GM19452 (cell line): ENCODE measurements at regions not wholly inside any gene's neighbourhood (a gene's known extent, or its start where the extent isn't known, plus 50 kb on each side); places are given as distances from the start of the nearest gene placed in this dataset.

ENCODE experiments used
- ATAC-seq: cut with Tn5 transposase; IDR thresholded peaks from one replicate; pipeline ENCODE4 v1.9.1; 2021; ENCODE audit not compliant: unreplicated experiment

DNA sequence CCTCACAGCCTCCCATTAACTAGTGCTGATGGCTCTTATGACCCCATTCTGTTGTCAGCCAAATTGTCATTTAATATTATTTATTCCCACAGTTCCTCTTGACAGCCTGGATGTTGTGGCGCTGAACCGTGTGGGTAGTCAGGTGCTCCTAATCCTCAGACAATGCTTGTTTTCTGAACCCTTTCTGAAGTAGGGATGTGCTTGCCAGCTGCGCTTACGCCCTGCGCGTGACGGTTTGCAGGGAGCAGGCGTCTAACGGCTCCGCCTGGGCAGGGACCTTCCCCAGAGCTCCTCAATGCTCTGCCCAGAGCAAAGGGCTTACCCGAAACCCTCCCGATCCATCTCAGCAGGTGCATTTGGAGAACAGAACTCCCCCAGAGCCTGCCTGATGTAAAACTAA, 358.2 kb upstream of the MYT1L start:
- no peak for ATAC-seq

DNA sequence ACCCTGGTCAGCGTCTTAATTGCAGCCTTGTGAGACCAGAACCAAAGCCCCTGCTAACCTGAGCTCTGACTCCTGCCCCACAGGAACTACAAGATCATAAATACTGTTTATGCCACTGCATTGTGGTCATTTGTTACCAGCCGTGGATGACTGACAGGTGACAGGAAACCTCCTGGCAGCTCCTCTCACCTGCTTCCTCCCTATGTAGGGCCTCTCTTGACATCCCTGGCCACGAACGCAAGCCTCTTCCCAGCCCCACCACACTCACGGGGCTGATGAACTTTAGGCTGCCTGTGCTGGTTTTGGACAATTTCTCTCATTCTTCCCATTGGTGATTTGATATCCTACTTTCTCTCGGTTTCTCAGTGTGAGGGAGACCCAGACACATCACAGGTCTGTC, 357.2 kb upstream of the MYT1L start:
- no peak for ATAC-seq

DNA sequence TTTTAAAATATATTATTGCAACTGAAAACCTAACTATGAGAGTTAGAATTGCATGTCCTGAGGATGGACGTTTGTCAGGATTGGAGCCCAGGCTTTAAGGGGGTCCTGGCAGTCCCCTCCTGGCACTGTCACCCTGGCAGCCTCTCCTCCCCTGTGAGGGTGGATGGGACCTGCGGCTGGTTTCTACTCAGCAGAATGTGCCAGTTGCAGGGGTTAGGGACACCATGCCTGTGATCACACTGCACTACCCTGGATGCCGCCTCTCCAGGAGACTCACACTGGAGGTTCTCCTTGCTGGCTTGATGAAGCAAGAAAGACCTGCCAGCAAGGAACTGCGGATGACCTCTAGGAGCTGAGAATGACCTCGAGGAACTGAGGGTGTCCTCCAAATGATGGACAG, 356.7 kb upstream of the MYT1L start:
- ATAC-seq, result no peak

DNA sequence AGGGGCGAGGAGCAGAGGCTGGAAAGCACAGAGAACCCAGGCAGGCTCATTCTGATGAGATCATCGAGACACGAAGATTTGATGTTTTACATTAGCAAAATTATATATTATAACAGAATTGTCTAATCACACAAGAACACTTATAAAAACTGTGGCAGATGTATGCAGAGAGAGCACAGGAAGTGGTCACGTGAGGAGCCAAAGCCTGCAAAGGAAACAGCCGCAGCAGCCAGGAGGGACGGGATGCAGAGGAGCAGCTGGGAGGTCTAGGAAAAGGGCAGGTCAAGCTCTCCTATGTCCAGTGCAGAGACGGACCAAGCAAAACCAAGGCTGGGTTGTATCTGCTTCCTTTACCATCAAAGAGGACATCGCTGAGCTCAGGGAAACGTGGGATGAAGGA, 355.1 kb upstream of the MYT1L start:
- ATAC-seq, result no peak

DNA sequence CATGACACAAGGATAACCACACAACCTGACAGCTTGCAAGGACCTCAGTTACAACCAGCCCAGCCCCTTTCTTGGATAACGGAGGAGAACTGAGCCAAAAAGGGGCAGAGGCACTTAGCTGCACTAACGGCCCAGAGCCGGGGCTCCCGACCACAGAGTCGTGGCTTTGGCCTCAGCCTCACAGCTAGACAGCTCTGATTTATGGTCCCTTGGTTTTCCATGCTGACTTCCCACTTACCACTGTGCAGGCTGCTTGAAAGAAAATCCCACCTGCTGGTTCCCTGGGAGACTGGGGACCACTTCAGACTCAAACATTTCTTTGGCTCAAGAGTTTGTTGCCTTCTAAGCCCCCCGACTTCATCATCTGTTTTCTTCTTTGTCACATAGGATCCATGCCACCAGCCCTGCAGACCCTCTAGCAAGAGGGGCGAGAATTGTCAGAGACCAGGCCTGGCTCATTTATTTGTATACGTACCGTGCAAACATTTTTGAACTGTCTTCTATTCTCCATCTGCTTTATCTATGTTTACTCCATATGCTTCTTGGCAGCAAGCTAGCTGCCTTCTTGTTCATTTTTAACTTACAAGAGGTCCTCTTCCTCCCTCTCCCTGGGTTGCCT, 352.6 kb upstream of the MYT1L start:
- no peak for ATAC-seq

DNA sequence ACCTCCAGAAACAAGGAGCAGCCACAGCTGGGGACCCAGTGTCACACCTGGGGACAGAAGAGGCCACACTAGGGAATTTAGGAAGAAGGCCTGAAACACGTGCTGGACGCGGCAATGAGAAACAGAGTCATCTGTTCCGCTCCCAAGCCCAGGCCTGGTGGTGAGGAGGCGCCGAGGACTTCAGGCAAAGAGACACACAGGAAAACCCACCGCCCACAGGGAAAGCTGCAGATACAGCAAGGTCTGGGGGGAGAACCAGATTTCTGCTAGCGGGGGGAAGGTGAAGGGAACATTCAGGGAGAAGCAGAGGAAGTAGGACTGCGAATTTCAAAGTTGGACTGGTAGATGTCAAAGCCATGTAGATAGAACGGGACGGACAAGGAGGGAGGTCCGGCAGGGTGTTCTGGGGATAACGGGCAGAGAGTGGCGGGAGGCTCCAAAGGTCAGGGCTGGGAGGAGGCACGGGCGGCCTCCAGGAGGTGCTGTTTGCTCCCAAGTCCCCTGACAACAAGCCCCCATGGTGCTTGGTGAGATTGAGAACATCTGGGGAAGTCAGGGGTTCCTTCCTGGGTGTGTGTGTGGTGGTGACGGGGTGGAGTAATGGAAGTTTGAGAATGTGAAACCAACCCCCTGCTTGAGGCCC, 351.7 kb upstream of the MYT1L start:
- no peak for ATAC-seq

DNA sequence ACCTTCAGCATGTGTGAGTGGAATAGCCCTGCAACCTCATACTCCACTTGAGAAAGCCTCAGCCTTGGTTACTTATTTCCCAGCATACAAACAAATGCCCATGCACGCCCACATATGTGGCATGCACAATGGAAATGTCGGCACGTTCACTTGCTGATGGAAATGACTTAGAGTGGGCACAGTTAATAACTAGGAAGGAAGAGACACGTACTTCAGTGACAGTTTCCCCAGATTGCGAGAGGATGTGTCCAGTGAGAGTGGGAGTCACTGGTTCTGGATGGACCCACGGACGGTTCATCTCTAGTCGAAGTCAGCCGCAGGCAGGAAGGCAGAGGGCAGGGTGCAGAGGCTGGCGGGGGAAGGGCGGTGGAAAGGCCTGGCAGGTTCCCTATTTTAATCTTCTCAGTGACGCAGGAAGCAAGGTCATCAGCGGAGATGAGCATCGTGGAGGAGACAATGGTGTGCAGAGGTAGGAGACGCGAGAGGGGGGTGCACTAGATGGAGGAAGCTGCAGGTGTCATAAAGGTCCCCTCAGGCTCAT, 350.7 kb upstream of the MYT1L start:
- ATAC-seq, result no peak

DNA sequence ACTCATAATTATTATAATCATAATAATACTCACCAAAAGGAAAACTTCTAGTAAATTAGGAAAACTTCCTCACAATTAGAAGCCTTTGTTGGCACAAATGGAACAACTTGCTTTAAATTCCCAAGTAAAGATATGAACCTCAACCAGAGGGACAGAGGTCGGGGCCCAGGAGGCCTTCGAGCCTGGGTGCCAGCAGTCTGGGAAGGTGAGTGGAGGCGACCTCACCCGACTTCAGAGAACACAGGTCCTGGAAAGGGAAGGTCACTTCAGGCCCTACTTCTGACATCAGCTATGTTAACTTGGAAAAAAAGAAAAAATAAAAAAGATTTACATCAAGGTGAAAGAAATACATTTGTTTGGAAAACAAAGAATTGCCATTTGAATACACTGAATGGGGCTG, 350.0 kb upstream of the MYT1L start:
- no peak for ATAC-seq

DNA sequence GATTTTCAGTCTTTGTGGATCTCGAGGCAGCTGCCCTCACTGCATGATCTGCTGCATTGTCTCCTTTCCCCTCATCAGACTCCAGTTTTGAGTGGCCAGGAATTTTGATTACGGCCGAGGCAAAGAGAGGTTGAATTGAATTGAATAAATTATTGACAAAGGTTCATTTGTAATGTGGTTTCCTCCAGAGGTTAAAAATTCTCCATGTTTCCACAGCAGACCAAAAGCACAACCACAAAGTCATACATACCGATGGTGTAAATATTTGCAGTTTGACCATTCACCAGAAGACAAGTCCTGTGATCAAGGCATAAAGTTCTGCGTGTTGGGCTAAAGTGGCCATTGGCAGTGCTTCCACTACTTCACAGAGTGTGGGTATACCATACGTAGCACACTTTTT, 343.8 kb upstream of the MYT1L start:
- ATAC-seq, result no peak

DNA sequence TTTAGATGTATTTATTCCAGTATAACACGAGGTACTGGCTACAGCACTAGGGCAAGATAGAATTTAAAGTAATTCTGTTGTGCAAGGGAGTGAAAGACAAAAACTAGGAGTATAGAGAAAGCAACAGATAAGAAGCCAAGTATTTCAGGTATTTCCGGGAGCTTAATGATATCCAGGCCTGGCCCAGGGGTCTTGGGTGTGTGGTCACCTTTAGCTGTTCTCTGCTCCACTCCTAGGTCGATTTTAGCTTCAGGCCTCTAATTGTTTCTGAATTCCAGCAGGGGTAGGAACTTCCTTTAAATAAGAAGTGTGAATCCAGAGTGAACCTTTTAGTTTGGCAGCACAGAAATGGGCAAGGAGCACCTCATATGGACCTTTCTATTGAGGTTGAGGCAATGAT, 342.3 kb upstream of the MYT1L start:
- ATAC-seq, result no peak

DNA sequence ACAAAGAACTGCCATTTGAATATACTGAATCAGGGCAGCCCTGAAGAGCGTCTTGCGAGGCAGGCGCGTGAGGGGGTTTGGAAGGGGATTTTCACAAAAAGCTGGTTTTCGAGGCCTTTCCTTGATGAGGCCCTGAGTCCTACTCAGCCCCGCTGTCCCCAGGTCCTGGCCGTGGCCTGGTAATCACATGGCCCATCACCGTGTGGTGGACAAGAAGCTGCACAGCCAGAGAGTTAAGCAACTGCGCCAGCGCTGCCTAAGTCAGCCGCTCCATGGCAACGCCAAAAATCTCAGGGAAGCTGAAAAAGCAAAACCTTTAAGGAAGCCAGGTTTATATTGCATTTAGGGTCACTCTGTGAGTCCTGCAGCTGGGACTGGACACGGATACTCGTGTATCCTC, 341.2 kb upstream of the MYT1L start:
- ATAC-seq, result no peak

DNA sequence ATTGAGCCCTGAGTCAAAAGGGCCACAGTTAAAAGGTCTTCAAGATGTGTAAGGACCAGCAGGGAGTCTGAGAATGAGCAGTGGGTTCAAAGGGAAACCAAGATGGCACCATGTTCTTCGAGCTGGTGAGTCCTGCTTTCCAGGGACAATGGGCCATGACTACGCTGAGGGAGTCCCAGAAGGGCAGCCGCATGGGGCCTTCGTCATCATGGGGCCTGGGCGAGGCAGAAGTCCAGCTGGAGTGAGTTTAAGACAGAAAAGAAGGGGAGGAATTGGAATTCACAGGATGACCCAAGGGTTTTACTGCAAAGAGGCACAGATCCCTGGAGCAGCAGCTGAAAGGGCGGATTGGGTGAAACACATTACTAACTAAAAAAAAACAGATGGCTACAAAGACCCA, 340.8 kb upstream of the MYT1L start:
- no peak for ATAC-seq

DNA sequence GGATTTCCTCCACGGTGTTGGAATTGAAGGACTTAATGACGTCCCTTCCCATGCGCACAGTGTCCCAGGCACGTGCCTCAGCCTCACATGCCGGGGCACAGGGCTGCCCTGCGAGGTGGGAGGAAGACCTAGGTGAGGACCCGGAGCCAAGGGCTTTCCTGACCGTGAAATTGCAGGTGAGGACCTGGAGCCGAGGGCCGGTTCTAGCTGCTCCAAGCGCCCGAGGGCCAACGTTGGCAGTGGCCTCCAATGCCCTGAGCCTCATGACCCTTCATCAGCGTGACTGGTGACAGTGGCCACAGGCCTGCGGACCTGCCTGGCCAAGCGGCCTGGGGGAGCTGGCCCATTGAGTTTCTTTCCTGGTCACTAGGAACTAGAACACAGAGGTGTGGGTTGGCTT, 338.2 kb upstream of the MYT1L start:
- ATAC-seq, result no peak

DNA sequence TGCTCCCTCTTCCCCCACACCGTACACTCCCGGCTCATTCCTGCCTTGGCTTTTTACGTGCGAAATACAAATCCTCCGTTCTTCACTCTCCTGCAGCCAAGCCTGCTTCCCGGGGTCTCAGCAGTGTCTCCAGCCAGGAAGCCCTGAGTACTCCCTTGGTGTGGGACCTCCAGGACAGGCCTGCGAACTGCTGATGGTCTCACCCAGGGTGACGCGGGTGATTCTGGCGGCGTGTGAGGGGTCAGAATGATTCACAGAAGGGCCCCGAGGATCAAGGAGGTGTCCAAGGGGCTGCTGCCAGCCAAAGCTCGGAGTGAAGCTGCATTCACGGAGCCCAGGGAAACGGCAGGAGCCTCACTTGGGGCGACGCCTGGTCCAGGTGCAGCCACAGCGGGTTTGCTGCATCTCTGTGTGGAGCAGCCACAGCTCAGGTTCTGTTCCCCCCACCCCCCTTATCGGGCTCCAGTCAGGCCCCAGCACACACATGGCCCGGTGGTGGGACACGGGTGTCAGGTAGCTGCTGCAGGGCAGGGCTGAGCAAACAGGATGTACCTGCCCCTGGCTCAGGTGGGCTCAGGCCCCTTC, 337.7 kb upstream of the MYT1L start:
- no peak for ATAC-seq

DNA sequence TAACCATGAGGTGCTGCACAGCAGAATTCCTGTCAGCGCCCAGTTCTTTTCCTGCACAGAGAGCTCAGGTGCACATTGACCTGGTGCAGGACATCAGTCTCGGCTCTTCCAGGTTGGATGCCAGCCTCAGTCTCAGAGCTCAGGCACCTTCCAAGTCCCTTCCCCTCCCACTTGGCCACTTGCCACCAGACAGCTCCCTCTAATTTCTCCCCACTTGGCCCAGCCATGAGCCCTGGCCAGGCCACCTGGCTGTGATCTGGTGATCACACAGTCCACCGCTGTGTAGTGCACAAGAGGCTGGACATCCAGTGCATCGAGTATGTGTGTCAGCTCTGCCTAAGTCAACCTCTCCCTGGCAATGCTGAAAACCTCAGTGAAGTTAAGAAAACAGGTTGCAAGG, 336.6 kb upstream of the MYT1L start:
- ATAC-seq, result no peak

DNA sequence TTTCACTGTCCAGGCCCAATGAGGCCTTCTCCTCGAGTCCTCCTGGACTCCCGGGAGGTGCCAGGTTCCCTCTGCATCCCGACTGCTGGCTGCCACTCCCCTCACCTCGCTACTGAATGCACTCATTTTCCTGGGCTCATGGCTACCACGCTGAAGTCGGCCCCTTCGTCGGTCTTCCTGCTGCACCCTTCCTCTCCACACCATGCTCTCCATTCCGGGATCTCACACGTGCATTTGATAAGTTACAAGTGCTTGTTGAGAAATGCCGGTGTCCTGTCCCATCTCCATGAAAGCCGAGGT, 334.7 kb upstream of the MYT1L start:
- no peak for ATAC-seq

DNA sequence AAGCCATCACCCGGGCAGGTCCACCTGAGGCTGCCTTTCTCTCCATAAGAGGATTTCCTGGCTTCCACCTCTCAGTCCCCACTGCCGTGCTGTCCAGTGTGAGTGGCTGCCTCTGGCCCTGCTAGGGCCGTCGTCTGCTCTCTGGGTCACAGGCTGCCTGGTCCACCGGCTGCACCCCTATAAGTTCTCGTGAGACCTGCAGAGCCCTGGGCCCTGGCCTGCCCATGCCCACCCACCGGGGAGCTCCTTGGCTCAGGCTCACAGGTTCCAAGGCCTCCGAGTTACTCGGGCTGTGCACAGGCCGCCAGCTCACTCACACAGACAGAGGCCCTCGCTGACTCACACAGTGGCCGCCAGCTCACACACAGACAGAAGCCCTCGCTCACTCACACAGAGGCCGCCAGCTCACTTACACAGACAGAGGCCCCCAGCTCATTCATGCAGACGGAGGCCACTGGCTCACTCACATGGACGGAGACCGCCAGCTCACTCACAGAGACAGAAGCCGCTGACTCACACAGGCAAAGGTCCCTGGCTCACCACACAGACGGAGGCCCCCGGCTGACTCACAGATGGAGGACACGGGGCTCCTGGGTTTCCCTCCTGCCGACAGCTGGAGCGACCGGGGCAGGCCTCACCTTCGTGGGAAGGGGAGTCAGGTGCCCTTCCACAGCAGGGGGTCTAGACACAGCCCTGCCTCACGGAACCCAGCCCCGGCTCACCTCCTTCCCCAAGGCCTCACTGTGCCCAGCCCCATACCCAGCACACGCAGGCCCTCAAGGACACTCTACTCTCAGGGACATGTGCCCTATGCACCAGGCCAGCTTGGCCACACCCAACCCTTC, 334.1 kb upstream of the MYT1L start:
- ATAC-seq, result no peak

DNA sequence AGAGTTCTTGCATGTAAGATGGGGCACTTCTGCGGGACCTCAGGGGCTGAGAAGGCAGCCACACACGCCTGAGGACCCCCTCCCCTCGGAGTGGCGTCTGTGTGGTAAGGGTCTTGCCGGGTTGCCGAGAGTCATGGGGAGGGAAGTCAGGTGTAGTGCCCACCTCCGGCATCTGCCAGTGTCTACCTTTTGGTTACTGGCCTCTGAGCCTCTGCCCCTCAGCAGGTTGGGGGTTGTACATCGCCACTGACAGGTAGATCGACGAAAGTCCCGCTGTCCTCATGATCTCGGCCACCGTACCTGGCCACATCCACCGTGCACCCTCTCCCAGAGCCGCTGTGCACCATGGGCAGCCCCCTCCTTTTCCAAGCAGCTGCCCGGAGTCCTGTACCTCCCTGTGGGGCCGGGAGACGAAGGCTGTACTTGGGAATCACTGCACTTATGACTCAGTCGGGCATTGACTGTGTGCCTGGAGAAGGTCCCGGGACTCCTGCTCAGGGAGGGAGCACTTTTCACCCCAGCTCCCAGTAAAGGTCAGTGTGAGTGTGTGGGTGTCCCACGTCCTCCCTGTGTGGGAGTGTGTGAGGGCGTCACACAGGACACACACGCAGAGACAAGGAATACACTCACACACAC, 332.4 kb upstream of the MYT1L start:
- ATAC-seq, result no peak

DNA sequence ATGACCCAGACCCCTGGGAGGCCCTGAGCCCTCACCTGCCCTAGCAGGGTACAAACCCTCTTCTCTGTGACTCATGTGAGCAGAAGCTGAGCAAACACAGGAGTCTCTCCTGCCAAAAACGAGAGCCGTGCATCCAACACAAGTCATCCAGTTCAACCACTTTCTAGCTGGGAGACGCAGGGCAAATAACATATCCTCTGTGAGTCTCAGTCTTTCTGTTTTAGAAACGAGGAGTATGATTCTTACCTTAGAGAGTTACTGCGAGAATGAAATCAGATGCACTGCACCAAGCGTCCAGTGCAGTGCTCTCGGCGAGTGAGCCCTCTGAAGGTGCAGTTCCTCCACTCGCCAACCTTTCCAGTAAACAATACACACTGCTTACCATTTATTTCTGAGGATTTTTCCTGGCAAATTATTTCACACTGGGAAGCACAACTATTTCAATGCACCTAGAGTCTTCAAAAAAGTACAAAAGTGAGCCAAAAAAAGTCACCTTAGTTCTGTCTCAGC, 331.8 kb upstream of the MYT1L start:
- no peak for ATAC-seq

DNA sequence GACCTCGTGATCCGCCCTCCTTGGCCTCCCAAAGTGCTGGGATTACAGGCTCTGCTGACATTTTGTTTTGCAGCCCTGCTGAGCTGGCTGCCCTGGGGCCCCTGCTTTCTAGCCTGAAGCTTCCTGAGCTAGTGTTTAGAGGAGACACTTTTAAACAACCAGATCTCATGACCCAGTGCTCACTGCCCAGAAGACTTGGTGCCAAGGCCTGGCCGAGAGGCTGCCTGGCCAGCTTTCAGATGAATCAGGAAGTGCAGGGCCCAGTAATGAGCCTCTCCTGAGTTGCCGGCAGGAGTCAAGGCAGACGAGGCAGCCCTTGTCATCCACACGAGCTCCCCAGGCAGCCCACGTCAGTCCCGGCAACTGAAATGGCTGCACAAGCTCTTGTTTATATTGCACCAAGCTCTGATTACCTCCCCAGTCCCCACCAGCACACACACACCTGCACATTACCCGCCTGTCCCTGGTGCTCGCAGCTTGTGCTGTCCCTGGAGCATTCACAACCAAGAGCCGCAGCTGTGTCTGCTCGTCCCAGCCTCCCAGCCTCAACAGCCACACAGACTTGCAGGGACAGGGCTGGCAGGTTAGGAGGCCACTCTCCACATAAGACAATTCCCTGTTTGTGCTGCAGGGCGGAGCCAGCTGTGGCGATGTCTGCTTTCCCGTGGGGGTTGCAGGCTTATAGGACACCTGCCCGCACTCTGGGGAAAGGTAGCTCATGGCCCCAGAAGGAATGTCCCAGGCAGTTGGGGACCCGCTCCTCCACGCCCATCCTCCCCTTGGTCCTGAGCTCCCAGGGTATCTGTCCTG, 331.2 kb upstream of the MYT1L start:
- ATAC-seq, result no peak
